ENCODE measurements at regions not wholly inside any gene's neighbourhood (a gene's known extent, or its start where the extent isn't known, plus 50 kb on each side); places are given as distances from the start of the nearest gene placed in this dataset.

DNA sequence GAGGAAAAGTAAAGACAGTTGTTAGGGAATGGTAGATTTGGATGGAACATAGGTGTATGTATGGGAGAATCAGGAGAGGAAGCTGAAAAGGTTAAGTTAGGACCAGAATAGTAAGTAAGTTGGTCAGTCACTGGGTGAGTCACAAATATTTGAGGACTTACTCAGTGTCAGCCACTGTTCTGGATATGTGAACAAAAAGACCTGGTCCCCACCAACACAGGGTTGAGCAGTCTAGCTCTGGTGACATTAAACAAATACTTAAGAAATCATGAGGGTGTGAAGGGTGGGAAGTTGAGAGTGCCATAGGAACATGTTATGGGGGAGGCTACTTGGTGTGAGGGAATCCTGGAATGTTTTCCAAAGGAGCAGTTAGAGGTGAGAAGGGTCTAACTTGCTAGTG is 246.9 kb downstream of the PTEN start:
- intact Hi-C loops (cut with micrococcal nuclease): no loop called here
- TF ChIP-seq, protein P1, sequence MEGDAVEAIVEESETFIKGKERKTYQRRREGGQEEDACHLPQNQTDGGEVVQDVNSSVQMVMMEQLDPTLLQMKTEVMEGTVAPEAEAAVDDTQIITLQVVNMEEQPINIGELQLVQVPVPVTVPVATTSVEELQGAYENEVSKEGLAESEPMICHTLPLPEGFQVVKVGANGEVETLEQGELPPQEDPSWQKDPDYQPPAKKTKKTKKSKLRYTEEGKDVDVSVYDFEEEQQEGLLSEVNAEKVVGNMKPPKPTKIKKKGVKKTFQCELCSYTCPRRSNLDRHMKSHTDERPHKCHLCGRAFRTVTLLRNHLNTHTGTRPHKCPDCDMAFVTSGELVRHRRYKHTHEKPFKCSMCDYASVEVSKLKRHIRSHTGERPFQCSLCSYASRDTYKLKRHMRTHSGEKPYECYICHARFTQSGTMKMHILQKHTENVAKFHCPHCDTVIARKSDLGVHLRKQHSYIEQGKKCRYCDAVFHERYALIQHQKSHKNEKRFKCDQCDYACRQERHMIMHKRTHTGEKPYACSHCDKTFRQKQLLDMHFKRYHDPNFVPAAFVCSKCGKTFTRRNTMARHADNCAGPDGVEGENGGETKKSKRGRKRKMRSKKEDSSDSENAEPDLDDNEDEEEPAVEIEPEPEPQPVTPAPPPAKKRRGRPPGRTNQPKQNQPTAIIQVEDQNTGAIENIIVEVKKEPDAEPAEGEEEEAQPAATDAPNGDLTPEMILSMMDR (IDR thresholded peaks at IDR 0.05): no peak
- Mint-ChIP-seq H3K4me1 (peaks cover 38% of the 10 kb centered on the region), H3K4me3 (peak overlapping the region; percentile 29), H3K27ac (peak overlapping the region; percentile 79), H3K9me3 (peaks cover 3% of the 10 kb centered on the region), H3K27me3 (no peaks in the 10 kb centered on the region), H3K36me3 (ENCODE audit: low read depth) (no peaks in the 10 kb centered on the region)
- DNase-seq (no peak), ATAC-seq (ENCODE audit: low read depth) (no peak)
- ChIA-PET CTCF (interaction anchor here (1.3 to 3.0 kb wide), 3 partner anchors 12 to 278 kb away, joined by 3 to 47 read pairs (median 4); no protein-coding TSS in a partner anchor), POLR2A (interaction anchor here (0.5 to 11.1 kb wide), 5 partner anchors 27 to 279 kb away, joined by 3 to 257 read pairs (median 3); partner anchors contain the start of genes KLLN and PTEN)

DNA sequence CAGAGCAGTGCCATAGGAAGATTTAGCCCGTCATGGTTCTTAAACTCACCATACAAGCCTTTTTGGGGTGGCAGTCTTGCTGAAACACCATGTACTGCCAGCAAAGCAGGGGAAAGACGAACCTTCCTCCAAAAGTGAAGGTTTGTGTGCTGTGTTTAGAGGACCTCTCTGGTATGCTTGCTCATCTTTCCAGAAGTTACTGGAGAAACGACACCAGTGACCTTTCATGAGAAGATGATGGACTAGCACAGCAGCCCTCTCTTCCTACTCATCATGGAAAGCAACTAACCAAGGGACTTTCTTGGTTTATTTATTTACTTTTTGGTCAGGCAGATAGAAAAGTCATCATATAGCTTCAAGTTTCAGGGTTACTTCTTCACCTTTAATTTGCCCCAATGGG is 247.4 kb downstream of the PTEN start:
- TF ChIP-seq, protein P1 (IDR thresholded peaks at IDR 0.05): no peak
- H3K36me3 Mint-ChIP-seq (ENCODE audit: low read depth): no peaks in the 10 kb centered on the region
- H3K4me1 Mint-ChIP-seq: peaks cover 35% of the 10 kb centered on the region
- peaks cover 3% of the 10 kb centered on the region for H3K9me3 Mint-ChIP-seq
- POLR2A ChIA-PET: interaction anchor here (0.5 to 11.1 kb wide), 6 partner anchors 34 to 472 kb away, joined by 3 to 257 read pairs (median 4); partner anchors contain the start of genes KLLN, PTEN and RNLS
- no peaks in the 10 kb centered on the region for H3K27me3 Mint-ChIP-seq
- intact Hi-C loops (cut with micrococcal nuclease): no loop called here
- no peak for DNase-seq
- H3K27ac Mint-ChIP-seq: peak overlapping the region; percentile 79
- CTCF ChIA-PET: interaction anchor here (1.3 to 4.2 kb wide), 2 partner anchors 11 to 278 kb away, joined by 3 to 34 read pairs; no protein-coding TSS in a partner anchor
- no peak for ATAC-seq (ENCODE audit: low read depth)
- no peak overlapping the region for H3K4me3 Mint-ChIP-seq

DNA sequence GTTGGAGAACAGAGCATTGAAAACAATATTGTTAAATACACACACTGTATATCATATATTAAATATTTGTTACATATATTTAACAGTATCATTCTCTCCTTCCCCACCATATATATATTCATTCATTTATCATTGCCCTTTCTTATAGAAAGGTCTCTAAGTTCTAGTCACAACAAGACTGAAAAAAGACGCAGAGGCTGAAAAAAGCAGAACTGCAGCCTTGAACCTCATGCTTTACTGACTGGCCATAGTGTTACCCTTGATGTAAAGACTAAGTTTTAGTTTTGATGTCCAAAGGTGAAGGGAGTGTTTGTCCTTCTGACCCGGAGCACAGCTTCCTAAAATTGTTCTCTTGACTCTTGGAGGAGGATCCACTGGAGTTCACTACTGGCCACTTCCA is 247.9 kb downstream of the PTEN start:
- CTCF ChIA-PET: interaction anchor here (4.2 kb wide), 1 partner anchor 277 kb away, joined by 34 read pairs; no protein-coding TSS in a partner anchor
- ATAC-seq (ENCODE audit: low read depth) (no peak), DNase-seq (no peak)
- Mint-ChIP-seq H3K36me3 (ENCODE audit: low read depth) (no peaks in the 10 kb centered on the region), H3K4me1 (peaks cover 30% of the 10 kb centered on the region), H3K4me3 (peak overlapping the region; percentile 36), H3K9me3 (peaks cover 3% of the 10 kb centered on the region), H3K27me3 (no peaks in the 10 kb centered on the region), H3K27ac (peak overlapping the region; percentile 79)
- TF ChIP-seq, protein P1 (IDR thresholded peaks at IDR 0.05): no peak
- POLR2A ChIA-PET: interaction anchor here (0.6 to 11.1 kb wide), 6 partner anchors 30 to 472 kb away, joined by 3 to 257 read pairs (median 5); partner anchors contain the start of genes KLLN, PTEN and RNLS
- intact Hi-C loops (cut with micrococcal nuclease): no loop called here

DNA sequence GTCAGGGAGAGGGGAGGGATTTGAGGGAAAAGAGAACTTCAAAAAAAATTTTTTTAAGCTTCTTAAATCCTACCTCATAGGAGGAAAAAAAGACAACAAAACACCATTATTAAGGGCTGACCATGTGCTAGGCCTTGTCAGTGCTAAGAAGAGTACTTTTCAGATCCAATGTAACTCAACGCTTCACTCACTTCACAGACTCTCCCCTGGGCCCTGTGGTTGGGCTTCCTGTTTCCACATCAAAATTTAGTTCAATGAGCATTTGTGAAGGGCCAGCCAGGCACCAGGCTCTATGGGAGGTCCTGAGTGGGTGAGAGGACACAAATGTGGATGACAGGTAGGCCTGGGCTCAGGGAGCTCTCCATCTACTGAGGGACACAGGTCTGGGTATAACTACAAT is 249.8 kb downstream of the PTEN start:
- H3K27ac Mint-ChIP-seq: no peak overlapping the region
- H3K9me3 Mint-ChIP-seq: peaks cover 3% of the 10 kb centered on the region
- DNase-seq: peak; percentile 62
- peaks cover 11% of the 10 kb centered on the region for H3K4me1 Mint-ChIP-seq
- no peaks in the 10 kb centered on the region for H3K27me3 Mint-ChIP-seq
- H3K4me3 Mint-ChIP-seq: peak overlapping the region; percentile 66
- H3K36me3 Mint-ChIP-seq (ENCODE audit: low read depth): no peaks in the 10 kb centered on the region
- CTCF ChIA-PET: interaction anchor here (0.8 to 4.2 kb wide), 8 partner anchors 22 to 275 kb away, joined by 3 to 45 read pairs (median 14); partner anchors contain the start of genes KLLN and PTEN
- POLR2A ChIA-PET: interaction anchor here (1.0 to 11.1 kb wide), 10 partner anchors 8 to 274 kb away, joined by 3 to 257 read pairs (median 5); partner anchors contain the start of genes KLLN and PTEN
- intact Hi-C loops (cut with micrococcal nuclease): loop anchor here (1.0 to 2.0 kb wide), 2 partner anchors 43 to 294 kb away; partner anchors contain the start of gene ATAD1
- ATAC-seq (ENCODE audit: low read depth): peak; percentile 68
- TF ChIP-seq, protein P1 (IDR thresholded peaks at IDR 0.05): no peak

- peaks cover 7% of the 10 kb centered on the region for H3K4me1 Mint-ChIP-seq
- TF ChIP-seq, protein P1 (IDR thresholded peaks at IDR 0.05): no peak
- no peaks in the 10 kb centered on the region for H3K36me3 Mint-ChIP-seq (ENCODE audit: low read depth)
- no peak overlapping the region for H3K27ac Mint-ChIP-seq
- POLR2A ChIA-PET: interaction anchor here (0.6 to 11.1 kb wide), 13 partner anchors 9 to 276 kb away, joined by 3 to 257 read pairs (median 5); partner anchors contain the start of genes KLLN and PTEN
- ATAC-seq (ENCODE audit: low read depth) (no peak), DNase-seq (no peak)
- H3K4me3 Mint-ChIP-seq: peak overlapping the region; percentile 66
- H3K9me3 Mint-ChIP-seq: peaks cover 3% of the 10 kb centered on the region
- H3K27me3 Mint-ChIP-seq: no peaks in the 10 kb centered on the region
- CTCF ChIA-PET: interaction anchor here (0.7 to 4.2 kb wide), 23 partner anchors 8 to 275 kb away, joined by 3 to 45 read pairs (median 3); partner anchors contain the start of genes KLLN and PTEN
- intact Hi-C loops (cut with micrococcal nuclease): loop anchor here (1.0 to 2.0 kb wide), 5 partner anchors 43 to 295 kb away; partner anchors contain the start of gene ATAD1
These were observed 250.3 kb downstream of the PTEN start for GRCh38 chr10:88113657-88114272.
